Stimulated activated memory B cell treated with anti-CD40 and anti-IgM and Interleukin-4, amounts not matched to agents 10 μg/mL and 1 μg/mL and 100 μg/mL, for 72 hours (primary cell): ENCODE measurements at regions not wholly inside any gene's neighbourhood (a gene's known extent, or its start where the extent isn't known, plus 50 kb on each side); places are given as distances from the start of the nearest gene placed in this dataset.
"Not testable (repeated sequence)": the region's sequence is repeated elsewhere in the genome, so short reads cannot be mapped to it uniquely, and the experiment has no call there.

Source experiments
- ATAC-seq: fragments of 150-1000 bp; cut with Tn5 transposase; 2 replicates; pipeline ENCODE4 v1.10.0; 2021
- H3K27ac Mint-ChIP-seq: one replicate; pipeline ENCODE4 v1.8.0; 2022; ENCODE audit warnings: mild to moderate bottlenecking, mixed read lengths
- H3K27me3 Mint-ChIP-seq: one replicate; pipeline ENCODE4 v1.8.0; 2022; ENCODE audit warnings: mixed read lengths
- H3K36me3 Mint-ChIP-seq: one replicate; pipeline ENCODE4 v1.8.0; 2022; ENCODE audit warnings: mixed read lengths
- H3K4me1 Mint-ChIP-seq: one replicate; pipeline ENCODE4 v1.8.0; 2022; ENCODE audit warnings: mixed read lengths
- H3K4me3 Mint-ChIP-seq: one replicate; pipeline ENCODE4 v1.8.0; 2022; ENCODE audit warnings: mild to moderate bottlenecking, moderate library complexity, mixed read lengths
- H3K9me3 Mint-ChIP-seq: one replicate; pipeline ENCODE4 v1.8.0; 2022; ENCODE audit warnings: mixed read lengths

GRCh38 chr2:52340171-52340570 is 1308.2 kb upstream of the NRXN1 start:
- H3K4me1 Mint-ChIP-seq = no peaks in the 10 kb centered on the region
- H3K9me3 Mint-ChIP-seq = peaks cover 2% of the 10 kb centered on the region

DNA sequence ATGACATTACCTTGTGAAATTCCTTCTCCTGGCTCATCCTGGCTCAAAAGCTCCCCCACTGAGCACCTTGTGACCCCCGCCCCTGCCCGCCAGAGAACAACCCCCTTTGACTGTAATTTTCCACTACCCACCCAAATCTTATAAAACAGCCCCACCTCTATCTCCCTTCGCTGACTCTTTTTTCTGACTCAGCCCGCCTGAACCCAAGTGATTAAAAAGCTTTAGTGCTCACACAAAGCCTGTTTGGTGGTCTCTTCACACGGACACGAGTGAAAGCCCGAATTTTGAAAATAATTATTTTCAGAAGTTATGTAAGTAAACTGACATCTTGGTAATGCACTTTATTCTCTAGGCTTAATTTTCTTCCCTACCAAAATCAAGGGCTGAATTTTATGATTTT is 1305.9 kb upstream of the NRXN1 start:
- not testable (repeated sequence) for H3K27me3 Mint-ChIP-seq, H3K9me3 Mint-ChIP-seq, H3K27ac Mint-ChIP-seq, H3K36me3 Mint-ChIP-seq, ATAC-seq, H3K4me1 Mint-ChIP-seq, H3K4me3 Mint-ChIP-seq

More at GRCh38 chr2:52340171-52340570, 1308.2 kb upstream of the NRXN1 start:
- H3K27me3 Mint-ChIP-seq = no peaks in the 10 kb centered on the region
- no peak overlapping the region for H3K27ac Mint-ChIP-seq
- no peaks in the 10 kb centered on the region for H3K36me3 Mint-ChIP-seq
- no peak for ATAC-seq
- H3K4me3 Mint-ChIP-seq = no peak overlapping the region

DNA sequence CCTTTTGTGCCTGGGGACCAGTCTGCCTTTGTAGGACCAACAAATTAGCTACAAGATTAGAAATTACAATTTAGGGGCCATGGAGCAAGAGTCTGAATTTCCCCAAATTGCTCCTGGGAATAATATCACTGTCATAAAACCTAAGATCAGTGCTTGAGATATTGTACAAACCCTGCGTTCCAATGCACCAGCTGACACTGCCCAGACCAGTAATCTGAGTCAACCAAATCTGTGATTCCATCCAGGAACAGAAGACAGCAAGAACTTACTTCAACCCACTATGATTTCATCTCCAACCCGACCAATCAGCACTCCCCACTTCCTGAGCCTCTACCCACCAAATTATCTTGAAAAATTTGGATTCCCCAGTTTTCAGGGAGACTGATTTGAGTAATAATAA is 1305.0 kb upstream of the NRXN1 start:
- H3K27ac Mint-ChIP-seq = no peak overlapping the region
- H3K27me3 Mint-ChIP-seq = no peaks in the 10 kb centered on the region
- no peaks in the 10 kb centered on the region for H3K36me3 Mint-ChIP-seq
- H3K9me3 Mint-ChIP-seq = peaks cover 2% of the 10 kb centered on the region
- ATAC-seq = no peak
- no peak overlapping the region for H3K4me3 Mint-ChIP-seq
- H3K4me1 Mint-ChIP-seq = no peaks in the 10 kb centered on the region

GRCh38 chr2:52335727-52336126 is 1303.8 kb upstream of the NRXN1 start:
- Mint-ChIP-seq H3K4me1 (no peaks in the 10 kb centered on the region), H3K36me3 (no peaks in the 10 kb centered on the region), H3K27ac (no peak overlapping the region), H3K27me3 (no peaks in the 10 kb centered on the region), H3K9me3 (peaks cover 5% of the 10 kb centered on the region), H3K4me3 (no peak overlapping the region)
- ATAC-seq = no peak

GRCh38 chr2:52334185-52334584 is 1302.3 kb upstream of the NRXN1 start:
- ATAC-seq = no peak
- Mint-ChIP-seq H3K4me3 (no peak overlapping the region), H3K4me1 (no peaks in the 10 kb centered on the region), H3K27me3 (no peaks in the 10 kb centered on the region), H3K36me3 (no peaks in the 10 kb centered on the region), H3K27ac (no peak overlapping the region), H3K9me3 (peaks cover 7% of the 10 kb centered on the region)

GRCh38 chr2:52327641-52328040 is 1295.7 kb upstream of the NRXN1 start:
- ATAC-seq = no peak
- H3K27me3 Mint-ChIP-seq = no peaks in the 10 kb centered on the region
- H3K27ac Mint-ChIP-seq = no peak overlapping the region

GRCh38 chr2:52314231-52314630 is 1282.3 kb upstream of the NRXN1 start:
- Mint-ChIP-seq H3K27ac (no peak overlapping the region), H3K9me3 (no peaks in the 10 kb centered on the region), H3K27me3 (no peaks in the 10 kb centered on the region), H3K4me3 (no peak overlapping the region), H3K4me1 (no peaks in the 10 kb centered on the region), H3K36me3 (no peaks in the 10 kb centered on the region)
- ATAC-seq = no peak

More at GRCh38 chr2:52327641-52328040, 1295.7 kb upstream of the NRXN1 start:
- no peak overlapping the region for H3K4me3 Mint-ChIP-seq
- no peaks in the 10 kb centered on the region for H3K36me3 Mint-ChIP-seq
- no peaks in the 10 kb centered on the region for H3K4me1 Mint-ChIP-seq
- H3K9me3 Mint-ChIP-seq = peaks cover 15% of the 10 kb centered on the region

GRCh38 chr2:52312486-52312885 is 1280.6 kb upstream of the NRXN1 start:
- Mint-ChIP-seq H3K36me3 (no peaks in the 10 kb centered on the region), H3K4me1 (no peaks in the 10 kb centered on the region), H3K4me3 (no peak overlapping the region), H3K27ac (no peak overlapping the region), H3K27me3 (no peaks in the 10 kb centered on the region), H3K9me3 (no peaks in the 10 kb centered on the region)
- no peak for ATAC-seq

DNA sequence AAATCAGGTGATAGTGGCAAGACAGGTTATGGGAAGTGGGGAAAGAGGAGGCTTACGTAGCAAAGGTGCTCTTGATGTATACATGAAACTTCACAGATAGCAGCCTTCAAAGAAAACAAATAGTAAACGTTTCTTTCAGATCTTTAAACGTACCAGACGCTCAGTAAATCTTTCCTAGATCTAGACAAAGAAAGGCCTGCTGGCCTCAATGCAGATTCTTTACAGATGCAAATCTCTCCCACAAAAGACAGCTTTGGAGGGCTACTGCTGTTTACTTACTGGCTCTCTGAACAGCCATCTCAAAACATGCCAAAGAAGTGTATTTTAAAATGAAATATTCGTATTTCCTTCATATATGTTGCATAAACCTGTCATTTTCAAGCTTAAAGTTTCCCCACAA is 1279.9 kb upstream of the NRXN1 start:
- Mint-ChIP-seq H3K27ac (no peak overlapping the region), H3K4me3 (no peak overlapping the region), H3K4me1 (no peaks in the 10 kb centered on the region), H3K27me3 (no peaks in the 10 kb centered on the region), H3K9me3 (no peaks in the 10 kb centered on the region), H3K36me3 (no peaks in the 10 kb centered on the region)
- no peak for ATAC-seq

- no peaks in the 10 kb centered on the region for H3K27me3 Mint-ChIP-seq
- peaks cover 10% of the 10 kb centered on the region for H3K9me3 Mint-ChIP-seq
- no peaks in the 10 kb centered on the region for H3K36me3 Mint-ChIP-seq
- no peak overlapping the region for H3K27ac Mint-ChIP-seq
- no peaks in the 10 kb centered on the region for H3K4me1 Mint-ChIP-seq
- no peak overlapping the region for H3K4me3 Mint-ChIP-seq
- no peak for ATAC-seq
Observed at GRCh38 chr2:52308156-52308555, 1276.2 kb upstream of the NRXN1 start.

DNA sequence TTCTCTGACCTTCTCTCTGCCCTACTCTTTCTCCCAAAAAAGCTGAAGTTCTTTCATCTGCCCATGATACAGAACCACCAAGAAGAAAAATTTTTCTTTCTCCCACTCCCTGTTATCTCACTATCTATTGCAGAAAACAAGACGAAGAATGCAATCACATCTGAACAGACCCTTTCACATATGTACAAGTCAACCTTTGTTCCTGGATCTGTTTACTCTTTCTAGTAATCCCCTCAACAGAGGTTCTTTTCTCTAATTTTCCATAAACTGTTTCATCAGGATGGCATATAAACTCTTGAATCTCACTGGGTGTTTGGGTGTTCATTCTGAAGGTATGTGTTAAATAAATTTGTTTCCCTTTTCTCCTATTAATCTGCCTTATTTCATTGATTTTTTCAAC is 1262.7 kb upstream of the NRXN1 start:
- Mint-ChIP-seq H3K27me3 (no peaks in the 10 kb centered on the region), H3K36me3 (no peaks in the 10 kb centered on the region), H3K4me1 (no peaks in the 10 kb centered on the region), H3K9me3 (no peaks in the 10 kb centered on the region), H3K27ac (no peak overlapping the region), H3K4me3 (no peak overlapping the region)
- ATAC-seq = no peak

DNA sequence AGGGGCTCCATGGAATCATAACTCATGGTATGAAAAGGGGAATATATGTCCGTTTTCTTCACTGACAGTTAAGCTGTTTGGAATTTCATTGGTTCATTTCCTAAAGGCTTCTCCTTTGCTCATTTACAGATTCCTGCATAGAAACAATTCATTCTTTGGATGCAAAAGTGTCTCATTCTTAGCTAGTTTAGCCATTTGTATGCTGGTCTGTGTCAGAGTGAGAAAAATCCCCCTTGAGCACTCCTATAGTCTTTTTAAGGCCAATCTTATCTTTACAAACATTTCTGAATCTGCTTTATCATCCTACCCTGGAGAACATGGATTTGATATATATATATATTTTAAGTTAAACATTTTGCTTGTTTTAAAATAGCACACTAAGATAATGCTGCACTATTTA is 1260.9 kb upstream of the NRXN1 start:
- Mint-ChIP-seq H3K36me3 (no peaks in the 10 kb centered on the region), H3K27ac (no peak overlapping the region), H3K9me3 (no peaks in the 10 kb centered on the region), H3K27me3 (no peaks in the 10 kb centered on the region), H3K4me1 (no peaks in the 10 kb centered on the region), H3K4me3 (no peak overlapping the region)
- ATAC-seq = no peak

DNA sequence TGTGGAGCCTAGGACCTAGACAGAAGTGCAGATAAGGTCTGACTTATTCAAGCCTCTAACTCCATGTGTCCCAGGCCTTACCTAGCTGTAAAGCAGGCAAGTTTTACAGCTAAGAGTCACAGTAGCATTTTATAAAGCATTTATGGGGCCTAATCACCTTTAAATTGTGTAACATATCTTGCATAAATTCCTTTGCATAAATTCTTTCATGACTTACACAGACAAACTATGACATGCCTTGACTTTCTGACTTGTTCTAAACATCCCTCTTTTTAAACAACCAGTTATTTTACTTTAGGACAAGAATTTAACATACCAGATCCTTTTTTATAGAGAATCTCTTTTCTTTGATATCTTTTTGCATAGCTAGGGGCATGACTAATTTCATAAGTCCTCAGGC is 1257.8 kb upstream of the NRXN1 start:
- no peak for ATAC-seq
- H3K4me1 Mint-ChIP-seq = no peaks in the 10 kb centered on the region
- no peaks in the 10 kb centered on the region for H3K9me3 Mint-ChIP-seq
- H3K27ac Mint-ChIP-seq = no peak overlapping the region
- no peak overlapping the region for H3K4me3 Mint-ChIP-seq
- H3K27me3 Mint-ChIP-seq = no peaks in the 10 kb centered on the region
- H3K36me3 Mint-ChIP-seq = no peaks in the 10 kb centered on the region

DNA sequence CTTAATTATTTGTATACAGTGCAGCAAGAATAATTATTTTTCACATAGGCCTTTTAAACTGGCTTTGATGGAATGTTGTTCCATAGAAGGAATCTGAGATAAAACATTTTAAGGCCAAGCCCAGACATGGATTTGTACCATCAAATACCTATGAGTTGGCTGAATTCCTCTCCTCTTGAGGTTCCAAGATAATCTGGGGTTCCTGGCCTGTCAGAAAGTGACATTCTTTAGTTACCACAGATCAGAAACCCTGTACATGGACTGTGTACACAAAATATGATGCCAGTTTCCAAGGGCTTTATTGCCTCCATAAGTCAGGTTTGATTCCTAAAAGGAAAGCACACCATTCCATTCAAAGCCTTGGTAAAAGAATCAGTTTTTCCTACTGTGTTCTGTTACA is 1256.7 kb upstream of the NRXN1 start:
- Mint-ChIP-seq H3K36me3 (no peaks in the 10 kb centered on the region), H3K4me3 (no peak overlapping the region), H3K27me3 (no peaks in the 10 kb centered on the region), H3K27ac (no peak overlapping the region), H3K9me3 (no peaks in the 10 kb centered on the region), H3K4me1 (no peaks in the 10 kb centered on the region)
- ATAC-seq = no peak

DNA sequence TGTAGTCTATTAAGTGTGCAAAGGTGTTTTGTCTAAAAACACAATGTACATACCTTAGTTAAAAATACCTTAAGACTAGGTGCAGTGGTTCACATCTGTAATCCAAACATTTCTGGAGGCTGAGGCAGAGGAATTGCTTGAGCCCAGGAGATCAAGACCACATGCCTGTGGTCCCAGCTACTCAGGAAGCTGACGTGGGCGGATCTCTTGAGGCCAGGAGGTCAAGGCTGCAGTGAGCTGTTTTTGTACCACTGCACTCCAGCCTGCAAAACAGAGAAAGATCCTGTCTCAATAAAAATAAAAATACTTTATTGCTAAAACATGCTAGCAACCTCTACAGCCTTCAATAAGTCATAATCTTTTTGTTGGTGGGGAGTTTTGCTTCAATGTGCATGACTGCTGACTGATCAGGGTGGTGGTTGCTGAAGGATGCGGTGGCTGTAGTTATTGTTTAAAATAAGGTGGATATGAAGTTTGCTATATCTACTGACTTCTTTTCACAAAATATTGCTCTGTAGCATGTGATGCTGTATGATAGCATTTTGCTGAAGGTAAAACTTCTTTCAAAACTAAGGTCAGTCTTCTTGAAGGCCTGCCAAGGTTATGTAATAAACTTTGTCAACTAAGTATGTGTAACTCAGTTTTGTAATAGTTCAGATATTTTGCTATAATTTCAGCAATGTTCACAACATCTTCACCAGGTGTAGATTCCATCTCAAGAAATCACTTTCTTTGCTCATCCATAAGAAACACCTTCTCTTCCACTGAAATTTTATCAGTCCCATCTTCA is 1238.0 kb upstream of the NRXN1 start:
- H3K4me1 Mint-ChIP-seq = no peaks in the 10 kb centered on the region
- no peaks in the 10 kb centered on the region for H3K36me3 Mint-ChIP-seq
- peaks cover 9% of the 10 kb centered on the region for H3K9me3 Mint-ChIP-seq
- no peak overlapping the region for H3K4me3 Mint-ChIP-seq
- no peak overlapping the region for H3K27ac Mint-ChIP-seq
- no peaks in the 10 kb centered on the region for H3K27me3 Mint-ChIP-seq
- no peak for ATAC-seq

GRCh38 chr2:52264911-52265310 is 1233.0 kb upstream of the NRXN1 start:
- no peaks in the 10 kb centered on the region for H3K4me1 Mint-ChIP-seq
- H3K9me3 Mint-ChIP-seq = no peaks in the 10 kb centered on the region
- H3K27ac Mint-ChIP-seq = no peak overlapping the region

More at GRCh38 chr2:52264911-52265310, 1233.0 kb upstream of the NRXN1 start:
- no peaks in the 10 kb centered on the region for H3K27me3 Mint-ChIP-seq
- H3K4me3 Mint-ChIP-seq = no peak overlapping the region
- H3K36me3 Mint-ChIP-seq = no peaks in the 10 kb centered on the region
- no peak for ATAC-seq
